ENCODE measurements at regions not wholly inside any gene's neighbourhood (a gene's known extent, or its start where the extent isn't known, plus 50 kb on each side); places are given as distances from the start of the nearest gene placed in this dataset.

DNA sequence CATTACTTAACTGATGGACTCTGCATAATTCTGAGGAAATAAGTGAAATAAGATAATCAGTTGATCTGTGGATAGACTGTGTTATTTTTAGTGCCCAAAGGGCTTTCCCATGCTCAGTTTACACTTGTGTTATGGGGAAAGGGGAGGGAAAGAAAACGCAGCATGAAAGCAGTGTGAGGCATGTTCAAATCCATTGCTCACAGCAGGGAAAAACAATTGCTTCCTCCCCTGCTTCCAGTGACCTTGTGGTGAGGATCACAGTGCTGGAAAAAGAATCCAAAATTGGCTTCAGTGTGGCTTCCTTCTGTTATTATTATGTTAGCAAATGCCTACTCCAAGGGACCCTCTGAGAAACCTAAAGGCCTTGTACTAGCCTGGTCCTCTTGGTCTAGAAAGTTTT is 285.1 kb upstream of the CDIN1 start:
- TF ChIP-seq POLR2A (IDR thresholded peaks at IDR 0.05) (no peak), POLR2AphosphoS5 (IDR thresholded peaks at IDR 0.05) (no peak)
- TF ChIP-seq, protein P1, sequence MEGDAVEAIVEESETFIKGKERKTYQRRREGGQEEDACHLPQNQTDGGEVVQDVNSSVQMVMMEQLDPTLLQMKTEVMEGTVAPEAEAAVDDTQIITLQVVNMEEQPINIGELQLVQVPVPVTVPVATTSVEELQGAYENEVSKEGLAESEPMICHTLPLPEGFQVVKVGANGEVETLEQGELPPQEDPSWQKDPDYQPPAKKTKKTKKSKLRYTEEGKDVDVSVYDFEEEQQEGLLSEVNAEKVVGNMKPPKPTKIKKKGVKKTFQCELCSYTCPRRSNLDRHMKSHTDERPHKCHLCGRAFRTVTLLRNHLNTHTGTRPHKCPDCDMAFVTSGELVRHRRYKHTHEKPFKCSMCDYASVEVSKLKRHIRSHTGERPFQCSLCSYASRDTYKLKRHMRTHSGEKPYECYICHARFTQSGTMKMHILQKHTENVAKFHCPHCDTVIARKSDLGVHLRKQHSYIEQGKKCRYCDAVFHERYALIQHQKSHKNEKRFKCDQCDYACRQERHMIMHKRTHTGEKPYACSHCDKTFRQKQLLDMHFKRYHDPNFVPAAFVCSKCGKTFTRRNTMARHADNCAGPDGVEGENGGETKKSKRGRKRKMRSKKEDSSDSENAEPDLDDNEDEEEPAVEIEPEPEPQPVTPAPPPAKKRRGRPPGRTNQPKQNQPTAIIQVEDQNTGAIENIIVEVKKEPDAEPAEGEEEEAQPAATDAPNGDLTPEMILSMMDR (IDR thresholded peaks at IDR 0.05), result no peak
